ENCODE measurements at regions not wholly inside any gene's neighbourhood (a gene's known extent, or its start where the extent isn't known, plus 50 kb on each side); places are given as distances from the start of the nearest gene placed in this dataset.

- no peak overlapping the region for H3K4me3 Mint-ChIP-seq
- H4K91ac ChIP-seq (ENCODE audit: insufficient read length, low read depth, low read length), result no peak overlapping the region
- no peak overlapping the region for H3K9ac ChIP-seq (ENCODE audit: extremely low read depth, insufficient read length, low read length)
- no peaks in the 10 kb centered on the region for H4K20me1 ChIP-seq (ENCODE audit: control insufficient read depth, insufficient read depth, insufficient read length)
- no peak overlapping the region for H3K56ac ChIP-seq (ENCODE audit: insufficient read length, low read depth, low read length)
- no CpG with 5 or more reads among the region's 4 CpGs for WGBS (ENCODE audit: extremely low coverage, insufficient read length, low lambda C conversion rate)
- no peak overlapping the region for H2BK20ac ChIP-seq (ENCODE audit: low read depth, low read length, poor library complexity, severe bottlenecking)
- H3T11ph ChIP-seq (ENCODE audit: low read length), result no peak overlapping the region
- H3K27ac ChIP-seq (ENCODE audit: insufficient read length, low read depth, low read length), result no peak overlapping the region
- H4K5ac ChIP-seq (ENCODE audit: insufficient read length, low read depth, low read length), result no peak overlapping the region
- no peak overlapping the region for H3K14ac ChIP-seq (ENCODE audit: insufficient read depth, low read length)
- no peak overlapping the region for H3K18ac ChIP-seq (ENCODE audit: insufficient read length, low read depth, low read length)
- H2BK5ac ChIP-seq (ENCODE audit: insufficient read length, low read length), result no peak overlapping the region
- no peaks in the 10 kb centered on the region for H3K79me1 ChIP-seq (ENCODE audit: insufficient read depth, low read depth, low read length, poor library complexity, severe bottlenecking)
- H2BK12ac ChIP-seq (ENCODE audit: insufficient read length, low read depth, low read length), result no peak overlapping the region
- H3K4me1 Mint-ChIP-seq, result peaks cover 41 to 44% of the 10 kb centered on the region in 2 experiments
- no peaks in the 10 kb centered on the region for H3K9me3 Mint-ChIP-seq
- H3K36me3 Mint-ChIP-seq (ENCODE audit: insufficient read depth in 1 of 3, low read depth in 3 of 3), result no peaks in the 10 kb centered on the region
- TF ChIP-seq CTCF (conservative IDR thresholded peaks at IDR 0.05), result no peak
- H2BK15ac ChIP-seq (ENCODE audit: low read depth, low read length), result no peak overlapping the region
- no peaks in the 10 kb centered on the region for H3K79me2 ChIP-seq (ENCODE audit: insufficient read depth, low read length)
- H3K27me3 ChIP-seq (ENCODE audit: insufficient read depth, low read length), result no peaks in the 10 kb centered on the region; the same call in 1 of the 2 replicates
- no peak overlapping the region for H3K23ac ChIP-seq (ENCODE audit: insufficient read length, low read depth, low read length)
- DNase-seq, result no peak
- peaks cover 23% of the 10 kb centered on the region for H3K27me3 Mint-ChIP-seq (ENCODE audit: low read depth)
- H3K27ac Mint-ChIP-seq, result no peak overlapping the region
- no peak overlapping the region for H3K4ac ChIP-seq (ENCODE audit: low read depth, low read length)
- no peaks in the 10 kb centered on the region for H3K23me2 ChIP-seq (ENCODE audit: insufficient read length, low read depth, low read length, poor library complexity, severe bottlenecking)
- no peak overlapping the region for H2AK5ac ChIP-seq (ENCODE audit: insufficient read length, low read length)
- no peak overlapping the region for H2BK120ac ChIP-seq (ENCODE audit: low read depth, low read length, poor library complexity, severe bottlenecking)
- H2AFZ ChIP-seq (ENCODE audit: low read length), result no peak overlapping the region
- H3K9me3 ChIP-seq (ENCODE audit: control insufficient read depth, low read depth, low read length), result no peaks in the 10 kb centered on the region
- H3K4me2 ChIP-seq (ENCODE audit: insufficient read depth, insufficient read length, low read length), result no peak overlapping the region
- no peak overlapping the region for H4K8ac ChIP-seq (replicated peaks; ENCODE audit: insufficient read length, low read depth, low read length)
- peaks cover 20% of the 10 kb centered on the region for H3K4me1 ChIP-seq (ENCODE audit: insufficient read depth, low read length)
These were observed 117.4 kb downstream of the TRIM29 start for GRCh38 chr11:120020486-120020885.
